PC-3 (cell line): ENCODE measurements at regions not wholly inside any gene's neighbourhood (a gene's known extent, or its start where the extent isn't known, plus 50 kb on each side); places are given as distances from the start of the nearest gene placed in this dataset.

ENCODE experiments used
- ATAC-seq: fragments of 200-7000 bp; cut with Tn5 transposase; 2 replicates; pipeline ENCODE4 v1.9.1; 2020; ENCODE audit warnings: mild to moderate bottlenecking, moderate library complexity
- BruUV-seq: library from RNA; stranded (reverse); fragments of 400-500 nt; replicated peaks from 2 replicates; lab custom pipeline; 2021; lab: Mats Ljungman, UMichigan
- CTCF ChIA-PET: fragments of 300-600 bp; sonication (Branson Sonifier 250); formaldehyde crosslinking; loops from one replicate; lab custom pipeline; 2022; ENCODE audit warnings: antibody characterized with exemption; lab: Charles Lee
- POLR2A ChIA-PET: fragments of 300-600 bp; sonication (Branson Sonifier 250); formaldehyde crosslinking; loops from one replicate; lab custom pipeline; 2022; ENCODE audit warnings: antibody characterized with exemption; ENCODE audit not compliant: unreplicated experiment; lab: Charles Lee
- DNase-seq: peaks from one replicate; pipeline ENCODE4 v3.0.0-alpha.2; 2015
- H2AFZ ChIP-seq: fragments of 300-600 bp; sonication (generic); 2 replicates; pipeline ENCODE4 v1.6.0; 2016; ENCODE audit warnings: antibody characterized with exemption, low read length
- H3F3A ChIP-seq: fragments of 300-600 bp; sonication (generic); one replicate; pipeline ENCODE4 v1.6.0; 2017; ENCODE audit warnings: antibody characterized with exemption, low read length, control low read depth, mild to moderate bottlenecking; ENCODE audit not compliant: unreplicated experiment
- H3K27ac ChIP-seq: fragments of 300-600 bp; sonication (generic); 2 replicates; pipeline ENCODE4 v1.5.1; 2016; ENCODE audit warnings: mild to moderate bottlenecking, low read length
- H3K27me3 ChIP-seq: fragments of 300-600 bp; sonication (generic); 2 replicates; pipeline ENCODE4 v1.6.1; 2016; ENCODE audit warnings: low read length, mixed read lengths
- H3K36me3 ChIP-seq: fragments of 300-600 bp; sonication (generic); 2 replicates; pipeline ENCODE4 v1.6.1; 2016; ENCODE audit warnings: low read depth, mixed run types, low read length, mixed read lengths
- H3K4me1 ChIP-seq: fragments of 300-600 bp; sonication (generic); 2 replicates; pipeline ENCODE4 v1.5.1; 2016; ENCODE audit warnings: low read length; ENCODE audit not compliant: insufficient read depth
- H3K4me2 ChIP-seq: fragments of 300-600 bp; sonication (generic); 2 replicates; pipeline ENCODE4 v1.6.0; 2016; ENCODE audit warnings: low read length
- H3K4me3 ChIP-seq: fragments of 300-600 bp; sonication (generic); 2 replicates; pipeline ENCODE4 v1.5.1; 2016; ENCODE audit warnings: mild to moderate bottlenecking, low read length, mixed read lengths
- H3K79me2 ChIP-seq: fragments of 300-600 bp; sonication (generic); 2 replicates; pipeline ENCODE4 v1.6.1; 2017; ENCODE audit warnings: low read length, mixed read lengths
- H3K9ac ChIP-seq: fragments of 300-600 bp; sonication (generic); 2 replicates; pipeline ENCODE4 v1.6.0; 2016; ENCODE audit warnings: mild to moderate bottlenecking, low read length
- H3K9me2 ChIP-seq: fragments of 300-600 bp; sonication (generic); replicated peaks from 2 replicates; pipeline ENCODE4 v1.6.1; 2016; ENCODE audit warnings: mixed run types, low read length, mixed read lengths
- H3K9me3 ChIP-seq: fragments of 300-600 bp; sonication (generic); 2 replicates; pipeline ENCODE4 v1.6.1; 2016; ENCODE audit warnings: low read length, mixed read lengths
- H4K20me1 ChIP-seq: fragments of 300-600 bp; sonication (generic); 2 replicates; pipeline ENCODE4 v1.6.1; 2016; ENCODE audit warnings: low read length, mixed read lengths
- EZH2 ChIP-seq: fragments of 300-600 bp; sonication (generic); IDR thresholded peaks from one replicate; pipeline ENCODE4 v1.6.1; 2017; ENCODE audit warnings: antibody characterized with exemption, mild to moderate bottlenecking, low read length; ENCODE audit not compliant: unreplicated experiment
- EZH2phosphoT487 ChIP-seq: fragments of 300-600 bp; sonication (generic); IDR thresholded peaks from 2 replicates; pipeline ENCODE4 v1.6.1; 2018; ENCODE audit warnings: mild to moderate bottlenecking, antibody characterized with exemption, low read length, borderline replicate concordance
- intact Hi-C: fragments of 100-400 bp; cut with micrococcal nuclease; formaldehyde crosslinking; loops from 2 replicates; pipeline ENCODE4 v1.9.0; 2023
- TF ChIP-seq, protein P1 (sequence below): fragments of 300-600 bp; sonication (generic); conservative IDR thresholded peaks from 2 replicates; pipeline ENCODE4 v1.5.1; 2017; ENCODE audit warnings: antibody characterized with exemption, low read depth, mild to moderate bottlenecking, low read length

DNA sequence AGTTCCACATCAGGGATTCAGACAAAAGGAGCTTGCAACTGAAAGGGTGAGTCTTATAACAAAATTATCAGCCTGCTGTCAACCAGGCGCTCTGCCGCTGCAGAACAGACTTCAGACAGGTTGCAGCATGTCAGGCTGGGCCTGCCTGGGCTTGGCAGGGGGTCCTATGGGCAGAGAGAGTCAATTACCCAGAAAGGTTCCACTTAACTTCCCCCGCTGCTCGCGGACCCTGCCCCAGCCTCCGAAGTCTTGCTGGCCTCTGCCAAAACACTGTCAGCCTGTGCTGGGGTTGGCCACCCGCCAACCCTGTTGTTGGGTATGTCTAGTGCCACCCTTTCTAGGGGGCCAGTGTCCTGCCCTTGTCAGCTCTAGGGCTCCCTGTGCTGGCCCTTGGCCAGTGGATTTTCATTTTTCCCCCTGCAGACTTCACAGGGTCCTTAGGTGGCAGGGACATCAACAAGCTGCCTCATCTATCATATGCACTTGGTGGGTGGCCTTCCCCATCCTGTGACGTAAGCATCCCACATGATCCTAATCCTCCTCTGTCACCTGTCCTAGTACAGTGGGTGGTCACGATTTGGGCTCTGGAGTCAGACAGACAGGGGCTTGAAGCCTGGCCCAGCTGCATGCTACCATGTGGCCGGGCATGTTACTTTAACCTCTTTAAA is 166.5 kb upstream of the CADM1 start:
- no peaks in the 10 kb centered on the region for H3K9me2 ChIP-seq
- H3K36me3 ChIP-seq, result no peaks in the 10 kb centered on the region
- H3K4me3 ChIP-seq, result no peak overlapping the region
- H3F3A ChIP-seq, result no peaks in the 10 kb centered on the region
- ATAC-seq (no peak), DNase-seq (no peak)
- no peaks in the 10 kb centered on the region for H3K79me2 ChIP-seq
- CTCF ChIA-PET, result no interaction called here
- intact Hi-C loops, result no loop called here
- no peaks in the 10 kb centered on the region for H3K27me3 ChIP-seq
- POLR2A ChIA-PET, result no interaction called here
- H3K9me3 ChIP-seq, result 0 out of 2 replicates have a peak, but pooled peaks cover 14% of the 10 kb centered on the region
- TF ChIP-seq EZH2 (no peak), EZH2phosphoT487 (no peak)
- TF ChIP-seq, protein P1, sequence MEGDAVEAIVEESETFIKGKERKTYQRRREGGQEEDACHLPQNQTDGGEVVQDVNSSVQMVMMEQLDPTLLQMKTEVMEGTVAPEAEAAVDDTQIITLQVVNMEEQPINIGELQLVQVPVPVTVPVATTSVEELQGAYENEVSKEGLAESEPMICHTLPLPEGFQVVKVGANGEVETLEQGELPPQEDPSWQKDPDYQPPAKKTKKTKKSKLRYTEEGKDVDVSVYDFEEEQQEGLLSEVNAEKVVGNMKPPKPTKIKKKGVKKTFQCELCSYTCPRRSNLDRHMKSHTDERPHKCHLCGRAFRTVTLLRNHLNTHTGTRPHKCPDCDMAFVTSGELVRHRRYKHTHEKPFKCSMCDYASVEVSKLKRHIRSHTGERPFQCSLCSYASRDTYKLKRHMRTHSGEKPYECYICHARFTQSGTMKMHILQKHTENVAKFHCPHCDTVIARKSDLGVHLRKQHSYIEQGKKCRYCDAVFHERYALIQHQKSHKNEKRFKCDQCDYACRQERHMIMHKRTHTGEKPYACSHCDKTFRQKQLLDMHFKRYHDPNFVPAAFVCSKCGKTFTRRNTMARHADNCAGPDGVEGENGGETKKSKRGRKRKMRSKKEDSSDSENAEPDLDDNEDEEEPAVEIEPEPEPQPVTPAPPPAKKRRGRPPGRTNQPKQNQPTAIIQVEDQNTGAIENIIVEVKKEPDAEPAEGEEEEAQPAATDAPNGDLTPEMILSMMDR, result no peak
- no peak overlapping the region for H3K4me2 ChIP-seq
- H3K4me1 ChIP-seq, result no peaks in the 10 kb centered on the region
- no peak overlapping the region for H3K9ac ChIP-seq
- H2AFZ ChIP-seq, result no peak overlapping the region
- no peaks in the 10 kb centered on the region for H4K20me1 ChIP-seq
- BruUV-seq, result no TSS peak
- no peak overlapping the region for H3K27ac ChIP-seq

DNA sequence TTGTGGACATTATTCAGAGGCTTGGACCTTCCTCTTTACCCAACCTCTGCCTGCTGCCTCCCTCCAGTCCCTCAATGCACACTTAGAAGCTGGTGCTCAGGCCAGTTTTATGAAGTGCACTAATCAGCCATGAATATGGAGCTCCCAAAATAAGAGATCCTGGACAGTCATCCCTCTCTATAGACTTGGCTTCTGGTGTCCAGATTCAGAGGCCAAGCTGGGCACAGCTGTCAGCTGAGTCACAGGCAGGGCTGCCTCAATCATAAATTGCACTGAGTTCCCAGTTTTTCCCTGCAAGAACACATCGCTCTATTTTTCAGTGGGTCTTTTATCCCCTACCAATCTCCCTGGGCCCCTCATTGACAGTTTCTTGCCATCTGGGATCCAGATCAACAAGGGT is 161.7 kb upstream of the CADM1 start:
- no peak for DNase-seq
- TF ChIP-seq EZH2 (no peak), EZH2phosphoT487 (no peak)
- TF ChIP-seq, protein P1, result no peak
- no peaks in the 10 kb centered on the region for H3K4me1 ChIP-seq
- ATAC-seq, result no peak
- H3F3A ChIP-seq, result no peaks in the 10 kb centered on the region
- no peaks in the 10 kb centered on the region for H3K79me2 ChIP-seq
- no peak overlapping the region for H3K27ac ChIP-seq
- no peaks in the 10 kb centered on the region for H3K36me3 ChIP-seq
- H3K27me3 ChIP-seq, result no peaks in the 10 kb centered on the region
- BruUV-seq, result no TSS peak
- no peaks in the 10 kb centered on the region for H3K9me2 ChIP-seq
- no peak overlapping the region for H3K4me2 ChIP-seq
- peaks cover 15% of the 10 kb centered on the region; the same call in 1 of the 2 replicates for H3K9me3 ChIP-seq
- no peaks in the 10 kb centered on the region for H4K20me1 ChIP-seq
- intact Hi-C loops, result no loop called here
- POLR2A ChIA-PET, result no interaction called here
- no peak overlapping the region for H3K4me3 ChIP-seq
- H2AFZ ChIP-seq, result no peak overlapping the region
- CTCF ChIA-PET, result no interaction called here
- H3K9ac ChIP-seq, result no peak overlapping the region

DNA sequence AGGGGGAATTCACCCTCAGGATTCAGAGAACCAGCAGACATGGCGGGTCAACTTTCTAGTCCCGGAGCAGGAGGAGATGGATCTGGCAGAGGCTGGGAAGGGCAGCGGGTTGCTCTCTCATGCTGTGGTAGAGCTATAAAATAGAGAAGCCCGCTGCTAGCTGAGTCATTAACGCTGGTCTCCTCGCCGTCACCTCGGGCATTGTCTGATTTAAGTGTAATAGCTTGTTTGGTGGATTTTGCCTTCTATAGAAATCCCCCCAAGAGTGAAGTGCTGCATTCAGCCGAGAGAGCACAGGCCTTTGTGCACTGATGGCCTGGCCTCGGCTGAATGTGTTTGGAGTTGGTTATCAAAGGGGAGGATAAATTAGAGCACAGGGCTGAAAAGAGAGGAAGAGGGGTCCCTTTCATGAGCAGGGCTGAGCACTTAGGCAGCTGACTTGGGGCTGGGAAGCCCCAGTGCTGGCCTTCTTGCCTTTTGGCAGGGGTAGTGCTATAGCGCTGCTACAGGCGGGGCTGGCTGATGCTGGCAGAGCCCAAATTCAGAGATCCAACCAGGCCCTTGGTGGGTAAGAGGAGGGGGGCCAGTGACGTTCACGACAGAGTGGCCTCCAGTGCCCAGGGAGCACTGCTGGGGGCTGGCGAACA is 161.1 kb upstream of the CADM1 start:
- no peaks in the 10 kb centered on the region for H4K20me1 ChIP-seq
- no peaks in the 10 kb centered on the region for H3K9me2 ChIP-seq
- no peak for ATAC-seq
- H3K36me3 ChIP-seq, result no peaks in the 10 kb centered on the region
- DNase-seq, result no peak
- no peaks in the 10 kb centered on the region for H3K27me3 ChIP-seq
- no peaks in the 10 kb centered on the region for H3F3A ChIP-seq
- H2AFZ ChIP-seq, result no peak overlapping the region
- peaks cover 15% of the 10 kb centered on the region; the same call in 1 of the 2 replicates for H3K9me3 ChIP-seq
- H3K4me2 ChIP-seq, result no peak overlapping the region
- intact Hi-C loops, result no loop called here
- no peak overlapping the region for H3K4me3 ChIP-seq
- POLR2A ChIA-PET, result no interaction called here
- no peaks in the 10 kb centered on the region for H3K4me1 ChIP-seq
- no peak overlapping the region for H3K9ac ChIP-seq
- no peaks in the 10 kb centered on the region for H3K79me2 ChIP-seq
- CTCF ChIA-PET, result no interaction called here
- TF ChIP-seq EZH2 (no peak), EZH2phosphoT487 (no peak)
- TF ChIP-seq, protein P1, result no peak
- no peak overlapping the region for H3K27ac ChIP-seq
- no TSS peak for BruUV-seq
